ENCODE measurements at regions not wholly inside any gene's neighbourhood (a gene's known extent, or its start where the extent isn't known, plus 50 kb on each side); places are given as distances from the start of the nearest gene placed in this dataset.

DNA sequence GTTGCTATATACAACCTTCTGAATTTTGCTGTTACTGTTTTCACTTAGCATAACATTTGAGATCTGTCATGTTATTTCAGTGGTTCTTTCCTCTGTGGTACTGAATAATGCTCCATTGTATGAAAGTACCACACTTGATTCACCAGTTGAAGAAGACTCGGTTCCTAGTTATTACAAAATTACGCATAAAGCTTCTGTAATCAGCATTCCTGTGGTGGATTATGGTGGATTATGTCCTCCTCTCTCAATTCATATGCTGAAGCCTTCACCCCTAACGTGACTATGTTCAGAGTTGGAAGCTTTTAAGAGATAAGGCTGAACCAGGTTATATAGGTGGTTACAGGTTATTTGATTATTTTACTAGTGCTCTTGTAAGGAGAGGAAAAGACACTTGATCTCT is 2143.5 kb upstream of the AGA start:
- Histone ChIP-seq H3K27me3 (ENCODE audit: insufficient read depth, low read length) (no peaks in the 10 kb centered on the region), H3K27ac (ENCODE audit: low read depth, low read length) (no peak overlapping the region), H3K4me1 (ENCODE audit: insufficient read depth, low read length) (no peaks in the 10 kb centered on the region), H3K9me3 (ENCODE audit: insufficient read depth, low read depth, low read length) (no peaks in the 10 kb centered on the region), H3K4me3 (ENCODE audit: insufficient read depth, low read depth, low read length) (no peak overlapping the region), H3K79me2 (ENCODE audit: insufficient read depth, low read length) (no peaks in the 10 kb centered on the region), H3K9ac (ENCODE audit: low read length) (no peak overlapping the region), H3K4me2 (ENCODE audit: low read length) (no peak overlapping the region), H4K20me1 (ENCODE audit: insufficient read depth, low read length) (no peaks in the 10 kb centered on the region), H3K36me3 (ENCODE audit: insufficient read depth, low read length) (no peaks in the 10 kb centered on the region), H2AFZ (ENCODE audit: low read depth, low read length) (no peak overlapping the region)
- no peak overlapping the region for H3K27ac Mint-ChIP-seq (ENCODE audit: unreplicated experiment)
- FAIRE-seq (no peak), DNase-seq (ENCODE audit: low read depth) (no peak)
- TF ChIP-seq, protein P1, sequence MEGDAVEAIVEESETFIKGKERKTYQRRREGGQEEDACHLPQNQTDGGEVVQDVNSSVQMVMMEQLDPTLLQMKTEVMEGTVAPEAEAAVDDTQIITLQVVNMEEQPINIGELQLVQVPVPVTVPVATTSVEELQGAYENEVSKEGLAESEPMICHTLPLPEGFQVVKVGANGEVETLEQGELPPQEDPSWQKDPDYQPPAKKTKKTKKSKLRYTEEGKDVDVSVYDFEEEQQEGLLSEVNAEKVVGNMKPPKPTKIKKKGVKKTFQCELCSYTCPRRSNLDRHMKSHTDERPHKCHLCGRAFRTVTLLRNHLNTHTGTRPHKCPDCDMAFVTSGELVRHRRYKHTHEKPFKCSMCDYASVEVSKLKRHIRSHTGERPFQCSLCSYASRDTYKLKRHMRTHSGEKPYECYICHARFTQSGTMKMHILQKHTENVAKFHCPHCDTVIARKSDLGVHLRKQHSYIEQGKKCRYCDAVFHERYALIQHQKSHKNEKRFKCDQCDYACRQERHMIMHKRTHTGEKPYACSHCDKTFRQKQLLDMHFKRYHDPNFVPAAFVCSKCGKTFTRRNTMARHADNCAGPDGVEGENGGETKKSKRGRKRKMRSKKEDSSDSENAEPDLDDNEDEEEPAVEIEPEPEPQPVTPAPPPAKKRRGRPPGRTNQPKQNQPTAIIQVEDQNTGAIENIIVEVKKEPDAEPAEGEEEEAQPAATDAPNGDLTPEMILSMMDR (IDR thresholded peaks at IDR 0.05; ENCODE audit: insufficient read depth, low read depth, low read length), result no peak
- no peak for TF ChIP-seq EZH2 (IDR thresholded peaks at IDR 0.05; ENCODE audit: insufficient read depth, low read length)
- no peaks in the 10 kb centered on the region for H3K27me3 Mint-ChIP-seq (ENCODE audit: low read depth, unreplicated experiment)
- H3K36me3 Mint-ChIP-seq (ENCODE audit: low read depth, unreplicated experiment), result no peaks in the 10 kb centered on the region
- H3K4me1 Mint-ChIP-seq (ENCODE audit: low read depth, unreplicated experiment), result peaks cover 14% of the 10 kb centered on the region
- H3K9me3 Mint-ChIP-seq (ENCODE audit: unreplicated experiment), result no peaks in the 10 kb centered on the region
- no peak overlapping the region for H3K4me3 Mint-ChIP-seq (ENCODE audit: unreplicated experiment)

DNA sequence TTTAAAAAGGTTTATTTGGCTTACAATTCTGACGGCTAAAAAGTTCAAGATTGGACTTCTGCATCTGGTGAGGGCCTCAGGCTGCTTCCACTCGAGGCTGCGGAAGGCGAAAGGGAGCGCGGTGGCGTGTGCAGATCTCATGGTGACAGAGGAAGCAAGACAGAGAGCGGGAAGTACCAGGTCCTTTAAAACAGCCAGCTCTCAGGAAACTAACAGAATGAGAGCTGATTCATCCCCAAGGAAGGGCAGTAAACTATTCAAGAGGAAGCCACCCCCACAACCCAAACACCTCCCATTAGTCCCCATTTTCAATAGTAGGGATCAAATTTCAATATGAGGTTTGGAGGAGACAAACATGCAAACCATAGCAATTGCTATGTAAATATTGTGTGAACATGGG is 2144.2 kb upstream of the AGA start:
- Histone ChIP-seq H3K36me3 (ENCODE audit: insufficient read depth, low read length) (no peaks in the 10 kb centered on the region), H3K4me1 (ENCODE audit: insufficient read depth, low read length) (no peaks in the 10 kb centered on the region), H3K27ac (ENCODE audit: low read depth, low read length) (no peak overlapping the region), H3K9ac (ENCODE audit: low read length) (no peak overlapping the region), H3K27me3 (ENCODE audit: insufficient read depth, low read length) (no peaks in the 10 kb centered on the region), H4K20me1 (ENCODE audit: insufficient read depth, low read length) (no peaks in the 10 kb centered on the region), H3K79me2 (ENCODE audit: insufficient read depth, low read length) (no peaks in the 10 kb centered on the region), H2AFZ (ENCODE audit: low read depth, low read length) (peak overlapping the region; percentile 61), H3K9me3 (ENCODE audit: insufficient read depth, low read depth, low read length) (no peaks in the 10 kb centered on the region), H3K4me2 (ENCODE audit: low read length) (no peak overlapping the region), H3K4me3 (ENCODE audit: insufficient read depth, low read depth, low read length) (no peak overlapping the region)
- Mint-ChIP-seq H3K4me3 (ENCODE audit: unreplicated experiment) (no peak overlapping the region), H3K9me3 (ENCODE audit: unreplicated experiment) (no peaks in the 10 kb centered on the region), H3K36me3 (ENCODE audit: low read depth, unreplicated experiment) (no peaks in the 10 kb centered on the region), H3K27me3 (ENCODE audit: low read depth, unreplicated experiment) (no peaks in the 10 kb centered on the region), H3K4me1 (ENCODE audit: low read depth, unreplicated experiment) (peaks cover 14% of the 10 kb centered on the region), H3K27ac (ENCODE audit: unreplicated experiment) (peak overlapping the region; percentile 90)
- TF ChIP-seq EZH2 (IDR thresholded peaks at IDR 0.05; ENCODE audit: insufficient read depth, low read length), result no peak
- TF ChIP-seq, protein P1 (IDR thresholded peaks at IDR 0.05; ENCODE audit: insufficient read depth, low read depth, low read length), result no peak
- FAIRE-seq (no peak), DNase-seq (ENCODE audit: low read depth) (peak; percentile 33)

DNA sequence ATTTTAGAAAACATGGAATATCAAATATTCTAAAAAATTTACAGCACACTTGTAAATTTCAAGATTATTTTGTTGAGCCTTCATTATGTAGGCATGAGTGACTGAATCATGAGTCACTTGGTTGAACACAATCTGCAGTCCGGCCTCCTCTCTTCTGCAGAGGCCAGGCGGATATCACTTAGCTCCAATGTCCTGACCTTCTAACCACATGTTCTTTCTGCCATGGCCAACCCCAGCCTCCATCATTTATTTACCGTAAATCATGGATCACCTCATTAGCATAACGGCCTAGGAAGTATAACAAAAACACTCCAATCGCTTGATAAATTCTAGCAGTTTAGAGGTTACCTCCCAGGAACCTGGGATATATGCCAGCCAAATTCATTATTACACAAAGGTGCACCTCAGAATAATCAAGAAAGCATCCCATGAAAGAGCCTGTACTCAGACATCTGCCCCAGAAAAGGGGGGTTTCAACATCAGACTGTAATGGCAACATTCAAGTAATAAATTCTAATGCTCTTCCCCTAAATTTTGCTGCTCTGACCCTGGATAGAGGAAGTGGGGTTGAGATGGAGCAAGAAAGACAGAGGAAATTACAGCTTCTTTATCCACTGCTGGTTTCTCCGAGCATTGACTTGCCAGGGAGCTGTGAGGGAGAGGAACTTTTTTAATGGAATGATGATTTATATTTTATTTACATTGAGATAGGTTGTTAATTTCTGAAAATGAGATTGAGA is 2153.6 kb upstream of the AGA start:
- no peak overlapping the region for H3K4me3 ChIP-seq (ENCODE audit: insufficient read depth, low read depth, low read length)
- no peaks in the 10 kb centered on the region for H4K20me1 ChIP-seq (ENCODE audit: insufficient read depth, low read length)
- H2AFZ ChIP-seq (ENCODE audit: low read depth, low read length), result no peak overlapping the region
- H3K4me1 Mint-ChIP-seq (ENCODE audit: low read depth, unreplicated experiment), result peaks cover 8% of the 10 kb centered on the region
- H3K27me3 Mint-ChIP-seq (ENCODE audit: low read depth, unreplicated experiment), result no peaks in the 10 kb centered on the region
- no peak overlapping the region for H3K4me3 Mint-ChIP-seq (ENCODE audit: unreplicated experiment)
- H3K27ac ChIP-seq (ENCODE audit: low read depth, low read length), result peak overlapping the region; percentile 3
- peaks cover 3% of the 10 kb centered on the region for H3K9me3 Mint-ChIP-seq (ENCODE audit: unreplicated experiment)
- no peaks in the 10 kb centered on the region for H3K79me2 ChIP-seq (ENCODE audit: insufficient read depth, low read length)
- no peak overlapping the region for H3K9ac ChIP-seq (ENCODE audit: low read length)
- H3K27ac Mint-ChIP-seq (ENCODE audit: unreplicated experiment), result no peak overlapping the region
- no peaks in the 10 kb centered on the region for H3K36me3 Mint-ChIP-seq (ENCODE audit: low read depth, unreplicated experiment)
- no peaks in the 10 kb centered on the region for H3K27me3 ChIP-seq (ENCODE audit: insufficient read depth, low read length)
- FAIRE-seq (no peak), DNase-seq (ENCODE audit: low read depth) (peak; percentile 97)
- peaks cover 15% of the 10 kb centered on the region for H3K4me1 ChIP-seq (ENCODE audit: insufficient read depth, low read length)
- H3K36me3 ChIP-seq (ENCODE audit: insufficient read depth, low read length), result no peaks in the 10 kb centered on the region
- peak overlapping the region; percentile 57 for H3K4me2 ChIP-seq (ENCODE audit: low read length)
- no peaks in the 10 kb centered on the region for H3K9me3 ChIP-seq (ENCODE audit: insufficient read depth, low read depth, low read length)
- TF ChIP-seq, protein P1 (IDR thresholded peaks at IDR 0.05; ENCODE audit: insufficient read depth, low read depth, low read length), result no peak
- no peak for TF ChIP-seq EZH2 (IDR thresholded peaks at IDR 0.05; ENCODE audit: insufficient read depth, low read length)
